ENCODE measurements at regions not wholly inside any gene's neighbourhood (a gene's known extent, or its start where the extent isn't known, plus 50 kb on each side); places are given as distances from the start of the nearest gene placed in this dataset.
"Not testable (repeated sequence)": the region's sequence is repeated elsewhere in the genome, so short reads cannot be mapped to it uniquely, and the experiment has no call there.

GRCh38 chrX:52574416-52575275 lies 57.8 kb upstream of the XAGE1B start:
- intact Hi-C loops (cut with DNase I; ENCODE audit: low total_unique reads), result no loop called here
- DNase-seq, result peak in 1 of 2 donors; percentile 75
- 21 to 44% (median 37%) methylated on average over 15 of the region's 15 CpGs for WGBS, 5 donors
- no peak overlapping the region for H3K4me3 ChIP-seq
- no peaks in the 10 kb centered on the region for H3K9me3 ChIP-seq
- TF ChIP-seq EP300 (IDR thresholded peaks at IDR 0.05) (no peak), CTCF (IDR thresholded peaks at IDR 0.05) (peak in 5 of 7 experiments; percentile 21 to 50 (median 33))
- H3K4me1 ChIP-seq, result peaks cover 0 to 4% (median 0%) of the 10 kb centered on the region in 4 donors
- H3K27ac ChIP-seq, result no peak overlapping the region
- no peaks in the 10 kb centered on the region for H3K36me3 ChIP-seq
- H3K27me3 ChIP-seq, result peaks cover 0 to 7% (median 0%) of the 10 kb centered on the region in 3 donors

GRCh38 chrX:52568146-52568545 lies 51.3 kb upstream of the XAGE1B start:
- DNase-seq; intact Hi-C loops (cut with DNase I; ENCODE audit: low total_unique reads); H3K36me3 ChIP-seq; H3K4me3 ChIP-seq; H3K27me3 ChIP-seq; H3K27ac ChIP-seq; H3K4me1 ChIP-seq; H3K9me3 ChIP-seq: not testable (repeated sequence)
- 25 to 59% (median 44%) methylated on average over 9 to 12 of the region's 12 CpGs for WGBS, 5 donors

All from stomach (tissue), 8 donors.